Urothelium cell line (cell line): ENCODE measurements at regions not wholly inside any gene's neighbourhood (a gene's known extent, or its start where the extent isn't known, plus 50 kb on each side); places are given as distances from the start of the nearest gene placed in this dataset.

Source experiments
- DNase-seq: peaks from one replicate; pipeline ENCODE4 v3.0.0; 2011; ENCODE audit warnings: low spot score, mixed read lengths
- FAIRE-seq: peaks from 2 replicates; lab custom pipeline; 2011; peaks lifted over from hg19 to GRCh38; lab: Jason Lieb, UNC

- no peak for DNase-seq
- no peak for FAIRE-seq
Observed at GRCh38 chr16:55115506-55115905, 184.8 kb downstream of the IRX5 start.

DNA sequence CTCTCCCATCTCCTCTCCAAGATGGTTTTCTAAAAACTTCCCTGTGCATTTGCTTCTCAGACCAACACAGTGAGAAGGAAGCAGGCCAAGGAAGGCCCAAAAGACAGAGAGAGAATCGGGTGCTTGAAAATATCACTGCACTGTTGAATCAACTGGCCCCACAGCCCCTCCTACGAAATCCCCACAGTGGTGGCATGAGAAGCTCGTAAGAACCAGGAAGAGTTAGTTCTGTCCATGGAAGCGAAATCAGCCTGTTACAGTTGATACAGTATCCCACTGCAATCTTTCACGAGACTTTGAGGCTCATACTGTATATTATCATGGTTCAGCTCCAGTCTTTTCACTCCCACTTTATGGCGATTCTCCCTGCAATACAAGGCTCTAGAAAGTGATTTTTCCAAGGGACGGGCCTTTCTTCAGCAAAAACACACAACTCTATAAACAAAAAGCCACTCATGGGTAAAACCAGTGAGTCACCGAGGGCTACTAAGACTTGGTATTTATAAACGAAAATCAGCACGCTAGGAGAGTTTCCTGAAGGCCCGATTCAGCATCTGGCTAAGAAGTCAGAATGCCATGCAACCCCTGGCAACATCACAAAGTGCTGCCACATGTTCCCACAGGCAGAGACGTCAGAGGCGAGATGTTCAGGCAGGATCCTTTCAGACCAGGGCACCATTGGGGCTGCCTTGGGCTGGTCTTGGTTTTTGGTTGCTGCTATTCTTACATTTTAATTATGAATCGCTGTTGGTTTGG lies 185.7 kb downstream of the IRX5 start:
- DNase-seq, result no peak
- FAIRE-seq, result no peak

DNA sequence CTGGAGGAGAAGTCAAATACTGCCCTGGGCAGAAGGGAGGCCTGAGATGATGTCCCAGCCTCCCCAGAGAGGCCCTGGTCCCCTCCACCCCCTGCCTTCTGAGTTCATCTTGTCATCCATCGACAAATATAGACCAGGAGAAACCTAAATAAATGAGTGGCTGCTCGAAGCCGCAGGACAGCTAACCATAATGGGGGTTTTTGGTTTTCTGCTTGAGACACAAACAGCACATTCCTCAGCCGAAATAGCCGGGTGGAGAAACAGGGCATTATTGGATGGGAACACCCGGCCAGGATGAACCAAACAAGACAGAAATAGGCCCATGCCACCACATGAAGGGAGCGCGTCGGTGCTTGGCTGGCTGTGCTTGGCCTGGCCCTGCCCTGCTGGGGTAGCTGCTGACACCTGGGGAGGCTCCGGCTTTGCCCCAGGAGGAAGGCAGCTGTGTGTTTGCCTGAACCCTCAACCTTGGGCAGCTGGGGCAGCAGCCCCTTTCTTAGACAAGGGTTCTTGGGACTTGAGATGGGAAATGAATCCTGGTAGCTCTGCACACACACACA lies 188.1 kb downstream of the IRX5 start:
- FAIRE-seq (no peak), DNase-seq (no peak)

DNA sequence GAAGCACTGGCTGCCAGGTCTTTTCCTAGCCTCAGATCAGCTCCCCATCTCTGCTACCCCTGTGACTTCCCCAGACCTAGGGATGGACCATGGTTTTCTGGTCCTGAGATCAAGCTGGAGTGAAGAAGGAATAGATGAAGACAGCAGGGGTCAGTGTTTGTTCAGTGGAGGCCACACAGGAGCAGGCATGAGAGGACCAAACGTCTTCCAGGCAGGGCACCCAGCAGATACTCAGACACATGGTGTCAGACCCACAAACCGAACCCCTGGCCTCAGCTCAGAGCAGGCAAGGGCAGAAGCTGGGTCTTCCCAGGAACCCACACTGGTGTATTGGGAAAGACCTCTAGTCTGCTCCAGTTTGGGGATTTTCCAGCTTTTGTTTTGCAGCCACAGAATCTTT lies 189.7 kb downstream of the IRX5 start:
- FAIRE-seq (no peak), DNase-seq (no peak)

- FAIRE-seq (no peak), DNase-seq (no peak)
Observed at GRCh38 chr16:55120826-55121225, 190.2 kb downstream of the IRX5 start.

DNA sequence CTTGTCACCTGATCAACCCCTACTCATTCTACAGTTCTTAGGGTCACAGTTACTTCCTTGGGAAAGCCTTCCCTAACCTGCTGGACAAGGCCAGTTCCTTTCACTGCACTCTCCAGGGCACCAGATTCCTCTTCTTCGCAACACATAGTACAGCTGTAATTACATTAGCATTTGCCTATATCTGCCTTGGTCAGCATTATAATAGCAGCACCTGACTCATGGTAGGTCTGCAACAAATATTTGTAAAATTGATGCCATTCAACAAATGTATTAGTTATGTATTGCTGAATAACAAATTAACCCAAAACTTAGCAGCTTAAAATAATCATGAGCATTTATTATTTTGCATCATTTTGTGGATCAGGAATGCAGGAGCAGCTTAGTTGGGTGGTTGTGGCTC lies 193.0 kb downstream of the IRX5 start:
- DNase-seq (no peak), FAIRE-seq (no peak)

DNA sequence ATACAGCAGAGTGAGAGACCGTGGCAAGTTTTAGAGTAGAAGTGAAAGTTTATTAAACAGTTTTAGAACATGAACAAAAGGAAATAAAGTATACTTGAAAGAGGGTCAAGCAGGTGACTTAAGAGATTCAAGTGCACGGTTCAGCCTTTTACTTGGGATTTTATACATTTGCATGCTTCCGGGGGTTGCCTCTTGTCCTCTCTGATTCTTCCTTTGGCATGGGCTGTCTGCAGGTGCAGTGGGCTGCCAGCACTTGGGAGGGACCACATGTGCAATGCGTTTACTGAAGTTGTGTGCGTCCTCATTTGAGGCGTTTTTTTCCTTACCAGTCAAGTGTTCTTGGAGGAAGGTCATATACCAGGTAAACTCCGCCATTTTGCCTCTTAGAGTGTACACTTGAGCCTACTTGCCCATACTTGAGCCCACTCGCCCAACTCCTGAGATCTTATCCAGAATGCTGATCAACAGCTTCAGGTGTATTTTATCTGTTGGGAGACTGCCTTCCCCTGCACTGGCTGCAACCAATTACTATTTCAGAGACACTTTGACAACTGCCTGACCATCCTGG lies 195.2 kb downstream of the IRX5 start:
- DNase-seq (no peak), FAIRE-seq (no peak)

DNA sequence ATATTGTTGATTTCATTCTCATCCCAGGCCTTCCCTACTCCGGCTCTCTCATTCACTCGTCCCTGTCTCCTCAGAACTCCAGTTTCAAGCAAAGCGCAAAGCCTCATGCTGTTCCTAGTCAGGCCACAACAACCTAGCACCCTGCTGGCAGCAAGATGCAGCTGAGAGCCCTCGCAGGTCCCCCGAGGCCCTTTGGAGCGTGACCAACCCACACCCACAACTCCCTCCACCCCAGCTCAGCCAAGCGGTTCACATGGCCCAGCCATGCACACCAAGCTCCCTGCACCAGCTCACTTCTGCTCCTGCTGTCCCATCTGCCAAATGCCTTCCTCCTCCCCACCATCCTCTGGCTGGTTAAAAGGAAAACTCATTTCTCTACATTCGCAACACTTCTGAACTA lies 195.8 kb downstream of the IRX5 start:
- no peak for FAIRE-seq
- DNase-seq, result no peak

DNA sequence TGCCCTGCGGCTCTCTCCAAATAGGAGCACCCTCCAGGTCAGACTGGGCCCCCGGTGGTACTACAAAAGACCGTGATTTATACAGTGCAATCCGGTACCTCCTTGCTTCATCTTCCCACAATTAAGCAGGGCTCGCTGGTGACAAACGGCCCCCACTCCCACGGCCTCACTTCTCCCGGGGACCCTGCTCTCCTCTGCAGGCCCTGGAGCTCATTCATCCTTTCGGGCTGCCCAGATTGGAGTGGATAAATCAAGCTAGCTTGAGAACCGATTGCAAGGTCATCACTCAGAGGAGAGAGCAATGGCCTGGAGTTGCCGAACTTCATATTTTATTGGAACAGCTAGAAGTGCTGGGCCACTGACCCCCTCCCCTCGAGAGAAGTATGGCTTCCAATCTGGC lies 193.5 kb upstream of the IRX6 start:
- no peak for DNase-seq
- FAIRE-seq, result no peak

- no peak for FAIRE-seq
Observed at GRCh38 chr16:55130911-55131310, 193.1 kb upstream of the IRX6 start.

GRCh38 chr16:55133654-55134053 lies 190.3 kb upstream of the IRX6 start:
- DNase-seq, result no peak
- FAIRE-seq, result no peak

More at GRCh38 chr16:55130911-55131310, 193.1 kb upstream of the IRX6 start:
- no peak for DNase-seq

DNA sequence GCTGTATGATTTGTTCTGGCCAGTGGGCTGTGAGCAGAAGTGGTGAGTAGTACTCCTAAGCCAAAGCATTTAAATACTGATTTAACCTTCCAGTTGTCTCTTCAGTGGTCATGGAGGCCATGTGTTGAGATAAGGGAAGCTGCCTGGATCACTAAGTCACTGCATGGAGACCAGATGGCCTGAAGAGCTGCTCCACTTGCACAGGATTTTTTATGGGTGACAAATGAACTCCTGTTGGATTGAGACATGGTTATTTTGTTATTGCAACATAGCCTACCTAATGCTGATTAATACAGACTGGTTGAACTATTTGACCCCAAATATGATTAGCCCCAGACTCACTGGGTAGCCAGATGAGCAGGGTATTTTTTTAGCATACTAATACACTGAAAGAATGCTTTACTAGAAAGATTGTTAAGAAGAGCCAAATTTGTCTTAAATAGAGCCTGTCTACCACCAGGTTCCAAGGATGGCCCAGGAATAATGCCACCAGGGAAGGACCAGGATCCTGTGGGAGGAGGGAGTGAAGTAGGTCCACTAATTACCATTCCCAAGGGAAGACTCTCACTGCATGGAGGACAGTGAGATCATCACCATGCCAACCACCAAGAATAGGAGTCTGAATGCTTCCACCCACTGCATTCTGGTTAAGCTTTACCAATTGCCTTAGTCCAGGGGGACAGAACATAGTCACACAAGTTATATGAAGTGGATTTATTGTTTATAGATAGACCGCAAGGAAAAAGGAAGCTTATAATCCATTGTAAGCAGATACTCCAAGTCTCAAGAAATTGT lies 187.4 kb upstream of the IRX6 start:
- FAIRE-seq, result no peak
- DNase-seq, result no peak

DNA sequence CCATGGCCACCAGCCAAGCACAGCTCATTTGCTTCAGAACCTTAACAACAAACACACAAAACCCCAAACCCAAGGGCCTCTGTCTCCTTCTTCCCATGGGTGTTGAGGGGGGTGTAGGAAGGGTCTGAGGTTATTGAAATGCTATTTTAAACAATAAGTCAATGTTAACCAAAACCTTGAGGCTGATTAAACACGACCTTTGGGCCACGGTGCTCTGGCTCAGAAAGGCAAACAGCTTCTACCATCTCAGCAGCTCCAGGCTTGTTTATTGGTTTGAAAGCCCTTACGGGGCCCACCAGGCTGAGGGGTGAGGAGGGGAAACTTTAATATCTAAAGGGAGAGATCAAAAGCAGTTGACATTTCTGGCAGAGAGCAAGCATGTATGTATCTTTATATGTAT lies 185.7 kb upstream of the IRX6 start:
- FAIRE-seq (no peak), DNase-seq (no peak)

DNA sequence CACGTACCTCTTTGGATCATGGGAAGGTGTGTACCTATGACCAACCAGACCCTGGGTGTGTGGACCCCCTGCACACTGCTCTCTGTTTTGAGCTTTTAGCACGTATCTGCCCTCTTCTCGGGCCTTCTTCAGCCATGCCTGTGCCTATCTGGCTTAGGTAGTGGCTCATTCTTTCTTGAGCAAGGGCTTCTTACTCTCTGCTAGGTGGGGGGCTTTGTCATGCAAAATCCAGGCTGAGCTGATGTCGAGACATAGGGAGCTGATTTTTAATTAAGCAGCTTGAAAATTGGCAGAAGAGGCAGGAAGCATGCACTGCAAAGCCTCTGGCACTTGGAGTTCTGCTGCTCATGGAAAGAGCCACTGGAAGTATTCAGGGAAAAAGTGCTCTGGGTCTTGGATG lies 181.6 kb upstream of the IRX6 start:
- DNase-seq (no peak), FAIRE-seq (no peak)

DNA sequence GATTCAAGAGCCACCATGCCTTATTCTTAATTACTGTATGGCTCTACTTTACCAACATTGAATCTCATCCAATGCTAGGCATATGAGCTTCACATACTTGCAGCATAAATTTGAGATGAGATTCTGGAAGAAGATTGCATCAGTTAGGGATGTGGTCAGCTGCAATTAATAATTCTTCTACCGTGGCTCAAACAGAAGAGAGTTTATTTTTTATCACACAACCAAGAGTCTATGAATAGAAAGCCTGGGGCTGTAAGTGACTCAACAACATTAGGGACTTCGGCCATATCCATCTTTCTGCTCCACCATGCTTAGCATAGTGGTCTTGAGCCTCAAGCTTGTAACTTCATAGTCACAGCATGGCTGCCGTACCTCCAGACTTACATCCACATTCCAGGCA lies 179.4 kb upstream of the IRX6 start:
- no peak for DNase-seq
- FAIRE-seq, result no peak

- DNase-seq, result no peak
- FAIRE-seq, result no peak
Observed at GRCh38 chr16:55145771-55146603, 178.0 kb upstream of the IRX6 start.

GRCh38 chr16:55146966-55147365 lies 177.0 kb upstream of the IRX6 start:
- DNase-seq (no peak), FAIRE-seq (no peak)

- no peak for DNase-seq
- FAIRE-seq, result no peak
Observed at GRCh38 chr16:55147396-55147795, 176.6 kb upstream of the IRX6 start.

DNA sequence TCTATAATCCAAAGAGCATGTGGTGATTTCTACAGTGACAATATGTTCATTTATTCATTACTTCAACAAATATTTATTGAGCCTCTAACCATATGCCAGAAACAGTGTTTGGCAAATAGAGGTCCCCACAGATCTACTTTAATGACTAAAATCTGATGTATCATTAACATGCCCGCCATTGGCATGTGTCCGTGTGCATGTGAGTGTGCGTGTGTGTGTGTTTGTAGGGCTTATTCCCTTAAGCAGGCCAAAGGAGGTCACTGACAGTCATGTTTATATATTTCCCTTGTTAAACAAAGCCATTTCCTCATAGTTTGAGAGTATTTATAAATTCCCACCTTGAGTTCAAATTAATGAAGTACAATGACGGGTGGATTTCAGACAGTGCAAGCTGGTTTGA lies 174.4 kb upstream of the IRX6 start:
- DNase-seq (no peak), FAIRE-seq (no peak)

DNA sequence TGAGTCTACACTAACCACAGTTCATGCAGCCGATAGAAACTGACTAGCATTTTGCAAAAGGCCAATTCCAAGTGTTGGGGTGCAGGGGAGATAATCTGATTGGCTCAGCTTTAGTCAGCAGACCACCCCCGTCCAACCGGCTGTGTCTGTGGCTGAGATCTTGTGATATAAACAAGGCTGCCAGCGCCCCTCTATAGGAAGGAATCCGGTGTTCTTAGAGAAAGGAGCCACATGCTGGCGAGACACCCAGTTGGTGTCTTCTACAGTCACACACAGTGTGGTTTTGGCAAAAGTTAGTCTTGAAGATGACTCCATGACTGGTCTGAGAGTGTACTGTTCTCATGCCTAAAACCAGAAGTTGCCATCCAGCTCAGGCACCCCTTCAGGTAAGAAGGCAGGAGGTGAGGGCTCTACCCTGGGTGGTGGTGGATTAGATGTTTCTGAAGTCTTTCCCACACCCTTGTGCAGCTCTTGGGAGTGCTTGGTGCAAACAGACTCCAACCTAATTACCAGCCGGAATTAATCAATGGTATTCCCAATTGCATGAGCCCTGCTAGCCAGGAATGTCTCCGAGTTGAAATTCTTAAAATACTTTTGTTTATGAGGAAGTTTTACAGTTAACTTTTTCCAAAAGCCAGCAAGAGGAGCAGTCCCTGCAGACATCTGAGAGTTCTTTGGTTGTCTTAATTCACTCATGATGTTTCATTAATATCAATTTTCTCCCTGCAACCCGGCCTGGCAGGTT lies 172.3 kb upstream of the IRX6 start:
- no peak for DNase-seq
- no peak for FAIRE-seq
